ENCODE measurements at regions not wholly inside any gene's neighbourhood (a gene's known extent, or its start where the extent isn't known, plus 50 kb on each side); places are given as distances from the start of the nearest gene placed in this dataset.
"Not testable (repeated sequence)": the region's sequence is repeated elsewhere in the genome, so short reads cannot be mapped to it uniquely, and the experiment has no call there.

DNA sequence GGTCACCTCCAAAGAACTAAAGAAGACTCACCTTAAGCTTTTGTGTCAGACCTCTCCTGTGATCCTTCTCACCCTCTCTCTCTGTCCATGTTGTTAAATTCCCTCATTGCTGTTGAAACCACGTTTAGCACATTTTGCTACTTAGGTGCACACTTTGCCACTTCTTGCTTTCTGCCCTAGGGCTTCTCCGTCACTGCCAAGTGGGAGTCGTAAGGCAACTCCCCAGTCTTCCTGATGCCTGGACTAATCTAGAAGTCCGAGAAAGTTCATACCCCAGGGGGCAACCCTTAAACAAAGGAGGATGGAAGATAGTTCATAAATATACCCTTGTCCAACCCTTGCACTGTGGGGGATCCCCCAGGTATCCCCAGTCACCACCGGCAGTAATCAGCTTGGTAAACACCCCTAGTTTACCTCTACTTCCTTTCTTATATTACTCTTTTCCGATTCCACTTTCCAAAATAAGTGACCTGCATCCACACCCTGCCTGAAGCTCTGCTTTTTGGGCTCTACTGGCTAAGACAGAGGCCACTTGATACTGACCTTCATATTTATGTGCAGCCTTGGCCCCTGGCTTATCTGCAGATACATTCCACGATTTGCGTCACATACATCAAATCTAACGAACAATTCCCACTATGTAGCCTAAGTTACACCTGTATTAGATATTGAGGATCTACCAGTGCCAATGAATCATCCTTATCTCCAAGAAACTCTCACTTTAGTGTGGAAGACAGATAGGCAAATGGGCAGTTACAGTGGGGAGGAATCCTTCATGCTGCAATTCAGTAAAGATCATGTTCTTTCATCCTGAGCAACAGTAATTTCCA is 776.2 kb downstream of the RNF144A start:
- no peak for DNase-seq

DNA sequence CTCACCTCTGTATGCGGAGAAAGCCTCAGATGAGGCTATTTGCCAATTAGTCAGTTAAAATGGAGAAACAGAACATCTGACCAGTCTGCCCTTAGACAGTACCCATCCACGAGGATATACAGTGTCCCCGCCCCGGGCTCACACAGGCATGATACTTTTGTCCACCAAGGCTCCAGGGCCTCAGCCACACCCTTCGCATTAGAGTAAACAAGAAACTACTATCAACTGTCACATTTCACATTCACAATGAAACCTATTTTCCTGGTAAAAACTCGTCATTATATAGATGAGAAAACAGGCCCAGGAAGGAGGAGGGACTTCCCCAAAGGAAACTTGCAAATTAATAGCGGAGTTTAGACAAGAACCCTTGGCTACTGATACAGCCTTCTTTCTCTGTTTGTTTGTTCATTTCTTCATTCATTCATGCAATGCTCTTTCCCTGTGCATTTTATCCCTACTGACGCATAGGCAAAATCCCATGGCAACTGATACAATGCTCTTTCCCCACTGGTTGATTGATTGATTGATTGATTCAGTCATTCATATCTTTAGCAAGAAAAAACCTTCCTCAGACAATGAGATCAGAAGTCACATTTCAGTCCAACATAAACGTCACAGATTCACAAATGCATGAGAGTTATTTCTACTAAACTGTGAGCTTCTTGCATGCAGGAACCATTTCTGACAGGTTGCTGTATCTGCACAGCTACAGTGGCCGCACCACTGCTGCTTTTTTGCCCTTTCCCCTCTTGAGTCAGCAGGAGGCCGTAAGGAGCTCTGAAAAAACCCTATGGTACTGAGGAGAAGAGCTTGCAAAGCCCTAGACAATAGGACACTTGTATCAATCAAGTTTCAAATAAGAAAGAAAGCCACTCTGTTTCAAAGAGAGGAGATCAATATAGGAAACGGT is 777.1 kb downstream of the RNF144A start:
- peak; percentile 19 for DNase-seq

- DNase-seq: not testable (repeated sequence)
These were observed 779.3 kb downstream of the RNF144A start for GRCh38 chr2:7696556-7696955.

DNA sequence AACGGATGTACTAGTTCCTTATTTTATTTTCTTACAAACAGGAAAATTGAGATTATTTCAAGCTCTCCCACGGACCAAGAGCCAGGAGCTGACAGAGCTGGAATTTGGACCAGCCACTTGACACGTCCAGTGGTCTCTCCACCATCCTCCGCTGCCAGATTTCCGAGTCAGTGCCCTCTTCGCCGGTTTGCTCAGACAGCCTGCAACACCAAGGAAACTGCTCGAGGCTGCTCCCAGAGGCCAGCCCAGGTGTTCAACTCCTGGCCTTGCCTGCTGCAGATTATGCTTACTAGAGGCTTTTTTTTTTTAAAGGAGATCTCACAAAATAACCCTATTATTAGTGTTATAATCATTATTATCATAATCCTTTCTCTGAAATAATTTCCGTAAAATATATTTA is 779.8 kb downstream of the RNF144A start:
- no peak for DNase-seq

DNA sequence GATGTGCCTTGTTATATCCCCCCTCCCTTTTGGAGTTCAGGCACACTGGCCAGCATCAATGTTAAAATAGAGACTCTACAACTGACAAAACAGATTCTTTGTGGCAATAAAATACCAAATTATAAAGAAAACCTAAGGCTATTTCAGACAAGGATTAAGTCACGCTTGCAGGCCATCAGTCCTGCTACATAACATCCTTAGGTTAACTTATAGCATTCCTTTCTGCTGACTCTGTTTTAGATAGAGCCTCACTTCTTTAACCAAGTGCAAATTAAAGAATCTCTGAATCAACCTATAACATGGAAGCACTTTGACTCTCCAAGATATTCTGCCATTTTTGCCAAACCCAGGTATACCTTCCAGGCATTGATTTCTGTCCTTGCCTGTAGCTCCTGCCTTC is 784.6 kb downstream of the RNF144A start:
- DNase-seq: no peak

- DNase-seq: no peak
These were observed 785.8 kb downstream of the RNF144A start for GRCh38 chr2:7703048-7703447.

- DNase-seq: no peak
These were observed 786.4 kb downstream of the RNF144A start for GRCh38 chr2:7703543-7704144.

GRCh38 chr2:7704296-7704865 is 787.2 kb downstream of the RNF144A start:
- no peak for DNase-seq

DNA sequence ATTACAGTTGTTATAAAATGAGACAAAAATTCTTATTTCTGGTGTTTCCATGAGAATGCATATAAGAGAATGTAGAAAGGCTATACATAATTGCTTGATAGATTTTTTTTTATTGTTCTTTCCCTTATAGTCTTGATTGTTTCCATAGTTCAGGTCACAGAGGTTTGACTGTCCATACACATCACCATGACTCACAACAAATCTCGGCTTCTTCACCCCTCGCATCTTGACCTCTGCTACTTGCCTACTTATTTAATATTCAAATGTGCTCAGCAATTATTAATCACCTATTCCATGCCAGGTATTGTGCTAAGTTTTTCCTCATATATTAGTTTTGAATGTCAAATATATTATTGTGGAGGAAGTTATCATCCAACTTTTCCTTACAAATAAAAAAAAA is 789.6 kb downstream of the RNF144A start:
- no peak for DNase-seq

DNA sequence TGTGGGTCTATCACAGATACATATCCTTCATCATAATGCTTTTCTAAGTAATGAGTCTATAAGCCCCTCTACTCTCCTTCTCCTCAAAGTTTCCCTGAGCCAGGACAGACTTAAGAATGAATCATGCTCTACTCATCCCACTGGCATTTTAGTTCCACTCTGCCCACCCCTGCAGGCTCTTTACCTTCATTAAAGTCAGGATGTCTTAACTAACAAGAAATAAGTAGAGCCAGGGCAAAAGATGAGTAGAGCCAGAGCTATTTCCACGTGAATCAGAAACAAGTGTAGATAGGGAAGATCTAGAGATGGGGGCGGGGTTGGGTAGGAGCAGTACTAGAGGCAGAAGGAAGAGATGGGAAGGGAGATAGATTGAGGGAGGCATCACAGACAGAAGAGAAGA is 790.5 kb downstream of the RNF144A start:
- DNase-seq: no peak

DNA sequence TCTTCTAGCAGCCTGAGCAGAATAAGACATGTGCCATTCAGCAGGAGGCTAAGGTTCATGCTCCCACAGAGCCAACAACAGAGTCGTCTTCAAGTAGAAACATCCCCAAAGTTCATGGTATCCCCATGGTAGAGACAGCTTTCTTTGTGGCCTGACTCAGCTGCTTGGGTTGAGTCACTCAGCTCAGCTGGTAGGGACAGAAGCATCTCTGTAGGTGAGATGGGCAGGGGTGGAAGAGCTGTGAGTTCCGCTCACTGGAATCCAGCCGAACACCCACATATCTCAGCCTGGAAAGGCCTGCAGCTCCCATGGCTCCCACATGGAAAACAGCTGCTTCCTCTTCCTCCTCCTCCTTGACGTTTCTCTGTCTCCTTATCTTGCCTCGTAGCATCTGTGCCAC is 792.7 kb downstream of the RNF144A start:
- DNase-seq: no peak

- no peak for DNase-seq
These were observed 794.0 kb downstream of the RNF144A start for GRCh38 chr2:7711167-7711566.

GRCh38 chr2:7719876-7720275 is 802.7 kb downstream of the RNF144A start:
- DNase-seq: no peak

DNA sequence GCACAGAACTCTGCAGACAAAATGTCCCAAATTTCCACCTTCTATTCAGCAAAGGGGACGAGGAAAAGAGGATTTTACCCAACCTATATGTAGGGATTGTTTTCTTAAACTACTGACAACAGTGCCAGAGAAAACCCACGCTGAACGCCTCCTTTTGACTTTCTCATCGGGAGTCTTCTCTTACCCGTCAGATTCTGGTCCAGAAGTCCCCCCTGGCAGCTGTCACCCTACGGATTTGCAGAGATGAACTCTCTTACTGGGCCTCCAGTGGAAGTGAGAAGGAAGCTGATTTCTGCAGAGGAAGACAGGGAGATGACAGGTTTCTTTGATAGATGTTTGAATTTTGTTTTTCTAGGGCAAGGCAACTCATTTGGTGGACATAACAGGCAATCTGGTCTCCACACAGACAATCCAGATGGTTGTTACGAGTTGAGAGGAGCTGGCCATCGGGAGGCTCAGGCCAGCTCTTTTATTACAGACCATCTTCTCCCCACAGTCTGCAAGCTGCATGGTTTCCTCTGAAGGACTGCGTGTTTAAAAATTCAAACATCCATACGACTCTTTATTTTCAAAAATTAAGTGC is 804.3 kb downstream of the RNF144A start:
- no peak for DNase-seq

DNA sequence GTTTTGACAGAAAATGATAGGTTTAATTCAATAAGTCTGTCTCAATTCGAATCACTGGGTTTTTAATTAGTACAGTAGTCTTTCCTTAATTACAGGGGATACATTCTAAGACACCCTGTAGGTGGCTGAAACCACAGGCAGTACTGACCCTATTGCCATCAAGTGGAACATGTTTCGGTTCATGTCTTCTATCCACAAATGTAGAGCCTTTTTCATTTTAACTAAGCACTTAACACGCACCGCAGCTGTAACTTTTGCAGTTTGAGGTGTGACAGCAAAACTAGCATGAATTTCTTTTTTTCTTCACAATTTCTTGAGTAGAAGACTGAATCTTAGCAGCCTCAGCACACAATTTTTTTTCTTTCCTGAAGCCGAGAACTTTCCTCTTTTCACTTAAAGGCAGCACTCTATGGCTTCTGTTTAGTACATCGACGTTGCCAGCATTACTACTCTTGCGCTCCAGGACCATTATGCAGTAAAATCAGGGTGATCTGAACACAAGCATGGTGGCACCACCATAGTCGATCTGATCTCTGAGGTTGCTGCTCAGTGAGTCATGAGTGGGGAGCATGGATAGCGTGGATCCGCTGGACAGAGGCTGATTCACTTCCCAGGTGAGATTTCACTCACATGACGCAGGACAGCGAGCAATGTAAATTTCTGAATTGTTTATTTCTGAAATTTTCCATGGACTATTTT is 805.1 kb downstream of the RNF144A start:
- no peak for DNase-seq

- DNase-seq: no peak
These were observed 807.1 kb downstream of the RNF144A start for GRCh38 chr2:7724336-7724735.

GRCh38 chr2:7725171-7725849 is 808.1 kb downstream of the RNF144A start:
- no peak for DNase-seq

- no peak for DNase-seq
These were observed 808.6 kb downstream of the RNF144A start for GRCh38 chr2:7725850-7726242.

- DNase-seq: no peak
These were observed 809.8 kb downstream of the RNF144A start for GRCh38 chr2:7726989-7727388.

DNA sequence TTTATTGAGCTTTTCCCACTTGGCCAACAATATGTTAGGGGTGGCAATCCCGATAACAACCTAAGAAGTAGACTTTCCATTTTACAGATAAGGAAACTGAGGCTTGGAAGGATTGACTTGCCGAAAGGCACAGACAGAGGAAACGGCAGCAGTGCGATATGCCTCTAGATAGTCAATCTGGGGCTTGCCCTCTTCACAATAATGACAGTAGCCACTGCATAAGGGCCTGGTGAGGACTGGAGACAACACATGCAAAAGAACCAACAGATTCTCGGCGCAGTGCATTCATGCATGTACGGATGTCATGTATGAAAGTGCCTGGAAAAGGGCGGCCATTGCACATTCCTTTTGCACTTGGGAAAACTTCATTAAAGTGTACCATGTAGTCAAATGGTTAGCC is 811.2 kb downstream of the RNF144A start:
- DNase-seq: no peak

DNA sequence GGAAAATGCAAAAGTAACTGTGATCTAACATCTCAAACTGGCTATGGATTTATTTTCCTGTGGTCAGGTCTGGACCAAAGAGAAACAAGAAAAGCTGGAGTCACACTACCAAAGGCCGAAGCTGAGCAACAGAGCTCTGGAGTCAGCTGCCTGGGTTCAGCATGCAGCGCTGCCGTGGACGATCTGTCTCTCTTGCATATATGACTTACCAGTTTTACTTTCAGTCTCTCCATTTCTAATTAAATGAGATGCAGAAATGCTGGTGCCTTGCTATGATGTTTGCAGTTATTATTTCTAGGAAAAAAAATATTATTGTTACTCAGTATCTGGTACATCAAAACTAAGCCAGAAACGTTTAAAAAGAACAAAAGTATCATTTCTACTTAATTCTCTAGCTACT is 813.2 kb downstream of the RNF144A start:
- DNase-seq: peak; percentile 19

DNA sequence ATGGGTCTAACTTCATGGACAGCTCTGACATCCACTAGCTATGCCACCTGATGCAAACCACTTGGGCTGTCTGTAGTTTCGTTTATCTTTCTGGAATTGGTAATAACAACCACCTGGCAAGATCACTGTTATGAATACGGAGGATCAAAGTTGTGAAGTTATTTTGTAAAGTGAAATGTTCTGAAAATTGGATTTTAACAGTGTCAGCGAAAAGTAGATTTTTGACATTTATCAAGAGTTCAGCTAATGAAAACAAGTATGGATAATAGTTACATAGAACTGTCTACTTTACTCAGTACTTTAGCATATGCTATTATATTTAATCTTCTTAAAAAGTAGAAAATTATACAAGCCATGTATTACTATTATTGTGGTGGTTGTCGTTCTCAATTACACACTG is 813.8 kb downstream of the RNF144A start:
- no peak for DNase-seq
